HepG2 (cell line): ENCODE measurements at regions not wholly inside any gene's neighbourhood (a gene's known extent, or its start where the extent isn't known, plus 50 kb on each side); places are given as distances from the start of the nearest gene placed in this dataset.
A peak's percentile ranks its signal among the peaks of the same experiment; 100 is the strongest.

ENCODE experiments used
- ATAC-seq: fragments of 200-7000 bp; cut with Tn5 transposase; 3 replicates; pipeline ENCODE4 v1.9.1; 2020; ENCODE audit warnings: mild to moderate bottlenecking, moderate library complexity
- BruUV-seq: library from RNA; stranded (reverse); fragments of 400-500 nt; replicated peaks from 2 replicates; lab custom pipeline; 2021; lab: Mats Ljungman, UMichigan
- CTCF ChIA-PET: fragments of 300-600 bp; formaldehyde crosslinking; extraction: SDS; loops from one replicate; lab custom pipeline; 2021; ENCODE audit warnings: low total read pairs, inconsistent platforms, low intra/inter-chr PET ratio; lab: Yijun Ruan, JAX
- POLR2A ChIA-PET: fragments of 350-600 bp; sonication (Branson Sonifier 250); formaldehyde crosslinking; loops from one replicate; lab custom pipeline; 2020; ENCODE audit warnings: antibody characterized with exemption, inconsistent platforms; lab: Yijun Ruan, JAX
- DNase-seq: peaks from one replicate; pipeline ENCODE4 v3.0.0-alpha.2; 2015; ENCODE audit warnings: low spot score
- FAIRE-seq: peaks from 3 replicates; lab custom pipeline; 2011; peaks lifted over from hg19 to GRCh38; lab: Jason Lieb, UNC
- H2AFZ ChIP-seq: one replicate; pipeline ENCODE4 v1.6.1; 2011; ENCODE audit warnings: low read length, inconsistent platforms
- H3K27ac ChIP-seq: fragments of 300-600 bp; 3 replicates; pipeline ENCODE4 v1.8.0; 2011; ENCODE audit warnings: mixed run types, mild to moderate bottlenecking, mixed read lengths, low read length, inconsistent platforms; ENCODE audit not compliant: insufficient read depth; ENCODE audit errors: extremely low read length
- H3K27me3 ChIP-seq, 2 experiments: fragments of 200-600 bp in 1 of 2; 2 replicates in 1 of 2; 3 replicates in 1 of 2; pipeline versions ENCODE4 v1.6.0 to v1.8.0; 2011; ENCODE audit warnings: low read length in 2 of 2, mild to moderate bottlenecking in 2 of 2, moderate library complexity in 2 of 2, inconsistent platforms in 1 of 2; ENCODE audit not compliant: insufficient read depth in 2 of 2, control insufficient read depth in 1 of 2
- H3K36me3 ChIP-seq, 2 experiments: fragments of 200-600 bp in 1 of 2; replicated peaks in 1 of 2; 2 replicates in 1 of 2; 3 replicates in 1 of 2; pipeline versions ENCODE4 v1.5.1 to v1.8.0; 2011; ENCODE audit warnings: low read length in 2 of 2, inconsistent platforms in 1 of 2; ENCODE audit not compliant: insufficient read depth in 2 of 2, control insufficient read depth in 1 of 2
- H3K4me1 ChIP-seq: 2 replicates; pipeline ENCODE4 v1.5.1; 2012; ENCODE audit warnings: low read length, inconsistent platforms; ENCODE audit not compliant: insufficient read depth
- H3K4me2 ChIP-seq: 2 replicates; pipeline ENCODE4 v1.6.0; 2011; ENCODE audit warnings: low read depth, low read length, inconsistent platforms
- H3K4me3 ChIP-seq, 3 experiments: fragments of 200-600 bp in 1 of 3; sonication (generic), shearing (Covaris generic) in 1 of 3; replicated peaks in 1 of 3; 2 replicates each; pipeline ENCODE4 v1.5.1; 2011 to 2016; ENCODE audit warnings: low read length in 3 of 3, inconsistent platforms in 2 of 3, low read depth in 2 of 3, mild to moderate bottlenecking in 2 of 3, control low read depth in 1 of 3, mixed read lengths in 1 of 3; ENCODE audit not compliant: insufficient read depth in 1 of 3
- H3K79me2 ChIP-seq: one replicate; pipeline ENCODE4 v1.6.1; 2011; ENCODE audit warnings: low read length, inconsistent platforms; ENCODE audit not compliant: insufficient read depth
- H3K9ac ChIP-seq: 2 replicates; pipeline ENCODE4 v1.6.0; 2011; ENCODE audit warnings: mild to moderate bottlenecking, low read depth, low read length, inconsistent platforms; ENCODE audit not compliant: insufficient read depth
- H3K9me3 ChIP-seq: 2 replicates; pipeline ENCODE4 v1.5.1; 2012; ENCODE audit warnings: mild to moderate bottlenecking, low read length
- H4K20me1 ChIP-seq: 2 replicates; pipeline ENCODE4 v1.6.0; 2011; ENCODE audit warnings: inconsistent platforms, mild to moderate bottlenecking, low read length, moderate library complexity; ENCODE audit not compliant: insufficient read depth
- AHR ChIP-seq: IDR thresholded peaks from 2 replicates; pipeline ENCODE4 v1.6.1; 2018; ENCODE audit warnings: missing genetic modification reagents, missing compliant biosample characterization
- ETS1 ChIP-seq: sonication (generic); formaldehyde crosslinking; IDR thresholded peaks from 2 replicates; pipeline ENCODE4 v1.4.0; 2020; ENCODE audit warnings: missing genetic modification reagents
- ETV5 ChIP-seq: IDR thresholded peaks from 2 replicates; pipeline ENCODE4 v1.6.1; 2018; ENCODE audit warnings: missing biosample characterization, missing genetic modification reagents, inconsistent platforms, borderline replicate concordance
- MLXIP ChIP-seq: sonication (generic); formaldehyde crosslinking; IDR thresholded peaks from 2 replicates; pipeline ENCODE4 v1.9.0; 2021; ENCODE audit warnings: missing genetic modification reagents, borderline replicate concordance
- PBX3 ChIP-seq: sonication (generic); formaldehyde crosslinking; IDR thresholded peaks from 2 replicates; pipeline ENCODE4 v1.8.1; 2023; ENCODE audit warnings: missing genetic modification reagents, inconsistent platforms, borderline replicate concordance
- ZBTB7B ChIP-seq: sonication (generic); formaldehyde crosslinking; IDR thresholded peaks from 2 replicates; pipeline ENCODE4 v1.4.0; 2020; ENCODE audit warnings: missing genetic modification reagents
- ZNF652 ChIP-seq: IDR thresholded peaks from 2 replicates; pipeline ENCODE4 v1.6.1; 2016; ENCODE audit warnings: low read depth, borderline replicate concordance
- ZNF704 ChIP-seq: sonication (generic); formaldehyde crosslinking; IDR thresholded peaks from 2 replicates; pipeline ENCODE4 v1.8.1; 2023; ENCODE audit warnings: mild to moderate bottlenecking, inconsistent platforms, moderate library complexity, missing genetic modification reagents, borderline replicate concordance
- WGBS: methylation state at CpG from one replicate; pipeline ENCODE4 v1.1.6; 2017; ENCODE audit warnings: low lambda C conversion rate; 5-methylcytosine and 5-hydroxymethylcytosine counted together
- in situ Hi-C: cut with HindIII; loops from 2 replicates; pipeline ENCODE4 v1.10.0; 2017; ENCODE audit warnings: low pct_unique_long_range_greater_than_20kb; ENCODE audit not compliant: extremely low pct_ligation_motif_present
- intact Hi-C: fragments of 100-400 bp; cut with micrococcal nuclease; formaldehyde crosslinking; loops from one replicate; pipeline ENCODE4 v1.10.0; 2022; ENCODE audit not compliant: unreplicated experiment

GRCh38 chr7:12987238-12987637 is 299.8 kb downstream of the ARL4A start:
- in situ Hi-C loops: no loop called here
- Histone ChIP-seq H3K79me2 (no peaks in the 10 kb centered on the region), H3K9ac (no peak overlapping the region), H3K27me3 (no peaks in the 10 kb centered on the region), H4K20me1 (no peaks in the 10 kb centered on the region), H3K9me3 (no peaks in the 10 kb centered on the region), H3K36me3 (no peaks in the 10 kb centered on the region), H3K27ac (no peak overlapping the region), H3K4me3 (no peak overlapping the region), H3K4me1 (peaks cover 12% of the 10 kb centered on the region), H2AFZ (no peak overlapping the region), H3K4me2 (no peak overlapping the region)
- DNase-seq (no peak), ATAC-seq (no peak), FAIRE-seq (no peak)
- CTCF ChIA-PET: no interaction called here
- BruUV-seq: no TSS peak
- intact Hi-C loops: no loop called here
- POLR2A ChIA-PET: no interaction called here
- TF ChIP-seq ZNF652 (CRISPR knock-in tag) (0 out of 2 replicates have a peak, but pooled peaks have one; percentile 15), ETV5 (CRISPR knock-in tag) (no peak)
- TF ChIP-seq, all 625 proteins: peak for 1

GRCh38 chr7:12990440-12990839 is 303.0 kb downstream of the ARL4A start:
- Histone ChIP-seq H3K4me1 (peaks cover 2% of the 10 kb centered on the region), H3K9ac (no peak overlapping the region), H3K27me3 (no peaks in the 10 kb centered on the region), H3K36me3 (no peaks in the 10 kb centered on the region), H3K4me3 (no peak overlapping the region), H3K9me3 (no peaks in the 10 kb centered on the region), H2AFZ (no peak overlapping the region), H4K20me1 (no peaks in the 10 kb centered on the region), H3K4me2 (no peak overlapping the region), H3K27ac (no peak overlapping the region), H3K79me2 (no peaks in the 10 kb centered on the region)
- no peak for DNase-seq
- ATAC-seq: no peak
- WGBS: 81% methylated on average over 4 of the region's 4 CpGs
- BruUV-seq: no TSS peak
- in situ Hi-C loops (no loop called here), intact Hi-C loops (no loop called here)
- FAIRE-seq: peak; percentile 26
- ChIA-PET POLR2A (no interaction called here), CTCF (no interaction called here)
- TF ChIP-seq MLXIP (CRISPR knock-in tag) (no peak), ETS1 (no peak), ZNF704 (CRISPR knock-in tag) (no peak), AHR (CRISPR knock-in tag) (no peak), ZBTB7B (CRISPR knock-in tag) (no peak), PBX3 (CRISPR knock-in tag) (no peak)
